HL-60 (cell line): ENCODE measurements at regions not wholly inside any gene's neighbourhood (a gene's known extent, or its start where the extent isn't known, plus 50 kb on each side); places are given as distances from the start of the nearest gene placed in this dataset.

Source experiments
- CTCF ChIP-seq: IDR thresholded peaks from one replicate; pipeline ENCODE4 v1.5.1; 2011; ENCODE audit warnings: low read length, control low read depth, inconsistent platforms; ENCODE audit not compliant: insufficient read depth
- GABPA ChIP-seq: IDR thresholded peaks from 2 replicates; pipeline ENCODE4 v1.6.1; 2012; ENCODE audit warnings: low read depth
- POLR2AphosphoS5 ChIP-seq: IDR thresholded peaks from 2 replicates; pipeline ENCODE4 v1.6.1; 2012; ENCODE audit warnings: low read depth
- SPI1 ChIP-seq: IDR thresholded peaks from 2 replicates; pipeline ENCODE4 v1.6.1; 2012; ENCODE audit warnings: low read depth, mild to moderate bottlenecking, borderline replicate concordance
- TF ChIP-seq, protein P1 (sequence below): IDR thresholded peaks from 2 replicates; pipeline ENCODE4 v1.6.1; 2012; ENCODE audit warnings: low read depth; ENCODE audit not compliant: insufficient replicate concordance

DNA sequence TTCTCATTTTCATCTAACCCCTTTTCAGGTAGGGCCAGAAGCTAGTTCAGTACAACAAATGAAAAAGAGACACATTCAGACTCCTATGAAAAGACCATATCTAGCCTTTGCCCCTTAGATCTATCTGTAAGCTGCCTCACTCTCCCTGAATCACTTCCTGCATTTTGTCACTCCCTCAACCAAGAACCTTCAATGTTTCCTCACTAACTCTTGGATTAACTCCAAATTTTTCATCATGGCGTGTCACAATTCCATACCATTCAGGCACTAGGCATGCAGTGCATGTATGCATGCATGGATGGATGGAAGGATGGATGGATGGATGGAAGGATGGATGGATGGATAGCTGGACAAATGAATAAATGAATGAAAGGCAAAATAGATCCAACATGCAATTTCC, 356.9 kb downstream of the TNS1 start:
- TF ChIP-seq CTCF (no peak), POLR2AphosphoS5 (no peak), SPI1 (no peak), GABPA (no peak)
- TF ChIP-seq, protein P1, sequence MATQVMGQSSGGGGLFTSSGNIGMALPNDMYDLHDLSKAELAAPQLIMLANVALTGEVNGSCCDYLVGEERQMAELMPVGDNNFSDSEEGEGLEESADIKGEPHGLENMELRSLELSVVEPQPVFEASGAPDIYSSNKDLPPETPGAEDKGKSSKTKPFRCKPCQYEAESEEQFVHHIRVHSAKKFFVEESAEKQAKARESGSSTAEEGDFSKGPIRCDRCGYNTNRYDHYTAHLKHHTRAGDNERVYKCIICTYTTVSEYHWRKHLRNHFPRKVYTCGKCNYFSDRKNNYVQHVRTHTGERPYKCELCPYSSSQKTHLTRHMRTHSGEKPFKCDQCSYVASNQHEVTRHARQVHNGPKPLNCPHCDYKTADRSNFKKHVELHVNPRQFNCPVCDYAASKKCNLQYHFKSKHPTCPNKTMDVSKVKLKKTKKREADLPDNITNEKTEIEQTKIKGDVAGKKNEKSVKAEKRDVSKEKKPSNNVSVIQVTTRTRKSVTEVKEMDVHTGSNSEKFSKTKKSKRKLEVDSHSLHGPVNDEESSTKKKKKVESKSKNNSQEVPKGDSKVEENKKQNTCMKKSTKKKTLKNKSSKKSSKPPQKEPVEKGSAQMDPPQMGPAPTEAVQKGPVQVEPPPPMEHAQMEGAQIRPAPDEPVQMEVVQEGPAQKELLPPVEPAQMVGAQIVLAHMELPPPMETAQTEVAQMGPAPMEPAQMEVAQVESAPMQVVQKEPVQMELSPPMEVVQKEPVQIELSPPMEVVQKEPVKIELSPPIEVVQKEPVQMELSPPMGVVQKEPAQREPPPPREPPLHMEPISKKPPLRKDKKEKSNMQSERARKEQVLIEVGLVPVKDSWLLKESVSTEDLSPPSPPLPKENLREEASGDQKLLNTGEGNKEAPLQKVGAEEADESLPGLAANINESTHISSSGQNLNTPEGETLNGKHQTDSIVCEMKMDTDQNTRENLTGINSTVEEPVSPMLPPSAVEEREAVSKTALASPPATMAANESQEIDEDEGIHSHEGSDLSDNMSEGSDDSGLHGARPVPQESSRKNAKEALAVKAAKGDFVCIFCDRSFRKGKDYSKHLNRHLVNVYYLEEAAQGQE = no peak
